Lung (tissue), 11 donors: ENCODE measurements at regions not wholly inside any gene's neighbourhood (a gene's known extent, or its start where the extent isn't known, plus 50 kb on each side); places are given as distances from the start of the nearest gene placed in this dataset.
A peak's percentile ranks its signal among the peaks of the same experiment; 100 is the strongest.

ENCODE experiments used
- ATAC-seq: fragments of 200-7000 bp; cut with Tn5 transposase; one replicate; pipeline ENCODE4 v1.9.1; 2020; ENCODE audit warnings: moderate number of reproducible peaks; ENCODE audit not compliant: insufficient read depth, low FRiP score
- DNase-seq, 3 donors: peaks; one replicate each; pipeline ENCODE4 v3.0.0-alpha.2; 2013 to 2017
- H3K27ac ChIP-seq, 2 donors: one replicate each; pipeline ENCODE4 v1.5.1; 2013; ENCODE audit warnings: mild to moderate bottlenecking in 2 of 2, moderate library complexity in 2 of 2, control low read depth in 1 of 2, inconsistent platforms in 1 of 2, low read depth in 1 of 2, low read length in 1 of 2
- H3K27me3 ChIP-seq, 3 donors: one replicate each; pipeline ENCODE4 v1.5.1; 2013; ENCODE audit warnings: low read length in 2 of 3; ENCODE audit not compliant: control insufficient read depth in 3 of 3, insufficient read depth in 3 of 3
- H3K36me3 ChIP-seq, 4 donors: one replicate each; pipeline ENCODE4 v1.5.1; 2013; ENCODE audit warnings: low read length in 4 of 4, mild to moderate bottlenecking in 1 of 4, moderate library complexity in 1 of 4; ENCODE audit not compliant: control insufficient read depth in 4 of 4, insufficient read depth in 4 of 4
- H3K4me1 ChIP-seq, 5 donors: one replicate each; pipeline ENCODE4 v1.5.1; 2013; ENCODE audit warnings: low read length in 5 of 5, mild to moderate bottlenecking in 2 of 5, moderate library complexity in 1 of 5; ENCODE audit not compliant: control insufficient read depth in 5 of 5, insufficient read depth in 5 of 5
- H3K4me3 ChIP-seq: one replicate; pipeline ENCODE4 v1.5.1; 2013; ENCODE audit warnings: mild to moderate bottlenecking, control low read depth, moderate library complexity
- H3K9ac ChIP-seq, 2 donors: one replicate each; pipeline ENCODE4 v1.5.1; 2013; ENCODE audit warnings: low read length in 2 of 2, control low read depth in 1 of 2; ENCODE audit not compliant: insufficient read depth in 1 of 2
- H3K9me3 ChIP-seq, 4 donors: one replicate each; pipeline ENCODE4 v1.5.1; 2013; ENCODE audit warnings: low read length in 3 of 4, mild to moderate bottlenecking in 1 of 4, moderate library complexity in 1 of 4; ENCODE audit not compliant: control insufficient read depth in 4 of 4, insufficient read depth in 3 of 4
- CTCF ChIP-seq: IDR thresholded peaks from 2 replicates; pipeline ENCODE4 v1.5.1; 2012; ENCODE audit warnings: mild to moderate bottlenecking; ENCODE audit errors: control extremely low read depth, extremely low read depth
- WGBS, 2 donors: extraction: QIAGEN DNeasy Blood & Tissue Kit; methylation state at CpG; one replicate each; pipeline ENCODE4 v1.1.7; 2013; 5-methylcytosine and 5-hydroxymethylcytosine counted together
- donor health status: control.
- donor health status: control.
- donor health status: Bipolar disorder and iron deficiency.
- donor health status: healthy.
- donor health status: DM: yes; HTN: yes; CAD: no.

- H3K4me1 ChIP-seq: peaks cover 0 to 3% (median 0%) of the 10 kb centered on the region in 5 donors
- H3K27ac ChIP-seq: peak overlapping the region in 1 of 2 donors; percentile 52
- WGBS, 2 donors: 72 to 89% methylated on average over 8 of the region's 8 CpGs
- no peaks in the 10 kb centered on the region for H3K27me3 ChIP-seq
- no peak for DNase-seq
- no peak overlapping the region for H3K4me3 ChIP-seq
- TF ChIP-seq CTCF: no peak
- no peak overlapping the region for H3K9ac ChIP-seq
- ATAC-seq: no peak
- peaks cover 0 to 2% (median 0%) of the 10 kb centered on the region in 4 donors for H3K9me3 ChIP-seq
- H3K36me3 ChIP-seq: no peaks in the 10 kb centered on the region
Measured at GRCh38 chr7:49631960-49632359, 141.5 kb upstream of the VWC2 start.

- no peaks in the 10 kb centered on the region for H3K9me3 ChIP-seq
- WGBS, 2 donors: 72 to 79% methylated on average over 1 of the region's 1 CpG
- no peaks in the 10 kb centered on the region for H3K36me3 ChIP-seq
- DNase-seq: no peak
- no peak for ATAC-seq
- H3K9ac ChIP-seq: no peak overlapping the region
- H3K4me3 ChIP-seq: no peak overlapping the region
- TF ChIP-seq CTCF: no peak
- H3K27me3 ChIP-seq: no peaks in the 10 kb centered on the region
- no peak overlapping the region for H3K27ac ChIP-seq
- peaks cover 0 to 3% (median 0%) of the 10 kb centered on the region in 5 donors for H3K4me1 ChIP-seq
Measured at GRCh38 chr7:49635800-49636199, 137.6 kb upstream of the VWC2 start.

GRCh38 chr7:49636400-49636799, 137.0 kb upstream of the VWC2 start:
- no peak for ATAC-seq
- TF ChIP-seq CTCF: no peak
- H3K27ac ChIP-seq: no peak overlapping the region
- no peaks in the 10 kb centered on the region for H3K27me3 ChIP-seq
- H3K9me3 ChIP-seq: no peaks in the 10 kb centered on the region
- 94 to 95% methylated on average over 3 of the region's 3 CpGs for WGBS, 2 donors
- H3K9ac ChIP-seq: no peak overlapping the region
- H3K36me3 ChIP-seq: no peaks in the 10 kb centered on the region
- H3K4me1 ChIP-seq: peaks cover 0 to 1% (median 0%) of the 10 kb centered on the region in 5 donors
- no peak overlapping the region for H3K4me3 ChIP-seq
- no peak for DNase-seq

- no peak overlapping the region for H3K4me3 ChIP-seq
- no peaks in the 10 kb centered on the region for H3K27me3 ChIP-seq
- no peak overlapping the region for H3K9ac ChIP-seq
- no peak for DNase-seq
- TF ChIP-seq CTCF: no peak
- WGBS, 2 donors: 64 to 71% methylated on average over 3 of the region's 3 CpGs
- no peaks in the 10 kb centered on the region for H3K4me1 ChIP-seq
- no peaks in the 10 kb centered on the region for H3K36me3 ChIP-seq
- no peaks in the 10 kb centered on the region for H3K9me3 ChIP-seq
- no peak for ATAC-seq
- no peak overlapping the region for H3K27ac ChIP-seq
Measured at GRCh38 chr7:49638166-49638565, 135.3 kb upstream of the VWC2 start.
